Mesendoderm (in vitro differentiated cells): ENCODE measurements at regions not wholly inside any gene's neighbourhood (a gene's known extent, or its start where the extent isn't known, plus 50 kb on each side); places are given as distances from the start of the nearest gene placed in this dataset.
A peak's percentile ranks its signal among the peaks of the same experiment; 100 is the strongest.

Experiments
- DNase-seq: peaks from one replicate; pipeline ENCODE4 v3.0.0; 2013
- H2AK5ac ChIP-seq: 2 replicates; pipeline ENCODE4 v1.6.1; 2013; ENCODE audit warnings: low read length, inconsistent platforms
- H2BK120ac ChIP-seq: 2 replicates; pipeline ENCODE4 v1.6.1; 2013; ENCODE audit warnings: low read depth, mild to moderate bottlenecking, low read length, moderate library complexity, mixed read lengths
- H2BK15ac ChIP-seq: replicated peaks from 2 replicates; pipeline ENCODE4 v1.6.1; 2013; ENCODE audit warnings: low read depth, mild to moderate bottlenecking, moderate library complexity
- H2BK5ac ChIP-seq: 2 replicates; pipeline ENCODE4 v1.6.1; 2013; ENCODE audit warnings: low read length, inconsistent platforms
- H3K18ac ChIP-seq: 2 replicates; pipeline ENCODE4 v1.6.1; 2013; ENCODE audit warnings: mild to moderate bottlenecking, low read length, mixed read lengths
- H3K23ac ChIP-seq: one replicate; pipeline ENCODE4 v1.6.1; 2013; ENCODE audit warnings: low read length
- H3K27ac ChIP-seq: 2 replicates; pipeline ENCODE4 v1.5.1; 2013; ENCODE audit warnings: low read depth, mild to moderate bottlenecking, inconsistent platforms, low read length, moderate library complexity
- H3K27me3 ChIP-seq: 2 replicates; pipeline ENCODE4 v1.6.1; 2013; ENCODE audit warnings: low read length, control low read depth, mild to moderate bottlenecking, inconsistent platforms; ENCODE audit not compliant: insufficient read depth, poor library complexity
- H3K36me3 ChIP-seq: 2 replicates; pipeline ENCODE4 v1.6.1; 2013; ENCODE audit warnings: low read length, inconsistent platforms; ENCODE audit not compliant: control insufficient read depth, insufficient read depth
- H3K4ac ChIP-seq: one replicate; pipeline ENCODE4 v1.6.1; 2013; ENCODE audit warnings: low read depth, mild to moderate bottlenecking, low read length, moderate library complexity
- H3K4me1 ChIP-seq: 2 replicates; pipeline ENCODE4 v1.6.1; 2013; ENCODE audit warnings: low read depth, low read length, inconsistent platforms; ENCODE audit not compliant: control insufficient read depth
- H3K4me2 ChIP-seq: 2 replicates; pipeline ENCODE4 v1.6.1; 2013; ENCODE audit warnings: low read length
- H3K4me3 ChIP-seq: 2 replicates; pipeline ENCODE4 v1.5.1; 2013; ENCODE audit warnings: mild to moderate bottlenecking, low read length
- H3K56ac ChIP-seq: one replicate; pipeline ENCODE4 v1.6.1; 2013; ENCODE audit warnings: low read length
- H3K79me1 ChIP-seq: 2 replicates; pipeline ENCODE4 v1.6.1; 2013; ENCODE audit warnings: low read length, inconsistent platforms
- H3K79me2 ChIP-seq: 2 replicates; pipeline ENCODE4 v1.6.1; 2013; ENCODE audit warnings: mild to moderate bottlenecking, low read length; ENCODE audit not compliant: control insufficient read depth, insufficient read depth
- H3K9ac ChIP-seq: 2 replicates; pipeline ENCODE4 v1.6.1; 2013; ENCODE audit warnings: low read length, inconsistent platforms
- H4K5ac ChIP-seq: one replicate; pipeline ENCODE4 v1.6.1; 2013; ENCODE audit warnings: low read length
- H4K8ac ChIP-seq: one replicate; pipeline ENCODE4 v1.6.1; 2013; ENCODE audit warnings: low read depth, mild to moderate bottlenecking, control low read depth, low read length, moderate library complexity
- WGBS: extraction: QIAGEN DNeasy Blood & Tissue Kit; methylation state at CpG from one replicate; pipeline ENCODE4 v1.1.7; 2013; ENCODE audit warnings: low lambda C conversion rate, missing lambda C conversion rate; ENCODE audit not compliant: insufficient coverage; ENCODE audit errors: extremely low coverage; 5-methylcytosine and 5-hydroxymethylcytosine counted together

DNA sequence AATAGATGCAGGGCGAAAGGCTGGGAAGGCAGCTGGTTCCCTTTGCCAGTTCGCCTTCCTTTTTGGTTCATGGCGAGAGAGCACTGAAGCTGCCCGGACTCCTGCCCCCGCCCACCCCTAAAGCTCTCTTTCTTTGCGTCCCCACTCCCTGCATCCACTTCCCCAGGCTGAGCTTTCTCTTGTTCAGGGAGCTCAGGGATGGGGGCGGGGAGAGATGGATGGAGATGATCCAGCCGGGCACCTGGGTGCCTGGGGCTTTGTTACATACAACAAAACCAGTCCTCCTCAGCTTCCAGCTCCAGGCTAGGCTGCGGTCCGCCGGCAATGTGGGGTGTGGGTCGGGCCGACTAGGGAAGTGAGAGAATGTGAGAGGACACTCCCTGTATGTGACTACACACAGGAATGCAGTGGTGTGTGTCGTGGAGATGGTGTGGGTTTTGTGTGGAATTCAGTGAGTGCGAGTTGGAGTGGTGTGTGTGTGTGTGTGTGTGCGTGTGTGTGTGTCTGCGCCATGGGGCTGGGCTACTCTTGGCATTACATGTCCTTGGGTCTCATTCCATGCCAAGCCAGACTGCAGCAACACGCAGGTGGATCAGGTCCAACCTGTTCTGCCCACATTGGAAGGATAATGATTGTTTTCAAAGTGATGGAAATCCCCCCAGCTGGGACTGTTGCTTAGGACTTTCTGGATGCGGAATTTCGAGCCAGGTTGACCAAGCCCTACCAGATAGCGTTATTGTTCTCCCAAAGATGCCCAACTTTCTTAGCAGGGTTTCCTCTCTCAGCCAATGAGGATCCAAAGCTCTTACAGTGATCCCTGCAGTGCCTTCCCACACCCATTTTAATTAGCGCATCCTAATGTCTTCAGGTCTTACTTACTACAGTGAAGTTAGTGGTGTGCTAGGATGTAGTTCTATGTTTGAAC, 149.4 kb upstream of the CHRDL1 start:
- H4K8ac ChIP-seq = no peak overlapping the region
- no peaks in the 10 kb centered on the region for H3K36me3 ChIP-seq
- no peaks in the 10 kb centered on the region for H3K79me1 ChIP-seq
- H2BK120ac ChIP-seq = no peak overlapping the region
- H2BK15ac ChIP-seq = no peak overlapping the region
- peak overlapping the region; percentile 29 for H3K4me2 ChIP-seq
- no peaks in the 10 kb centered on the region for H3K4me1 ChIP-seq
- WGBS = no CpG with 5 or more reads among the region's 22 CpGs
- H3K79me2 ChIP-seq = no peaks in the 10 kb centered on the region
- H4K5ac ChIP-seq = no peak overlapping the region
- H2AK5ac ChIP-seq = no peak overlapping the region
- H3K4ac ChIP-seq = no peak overlapping the region
- DNase-seq = peak; percentile 33
- H3K27ac ChIP-seq = no peak overlapping the region
- H3K56ac ChIP-seq = peak overlapping the region; percentile 10
- H3K18ac ChIP-seq = no peak overlapping the region
- H3K27me3 ChIP-seq = no peaks in the 10 kb centered on the region
- no peak overlapping the region for H3K9ac ChIP-seq
- no peak overlapping the region for H3K23ac ChIP-seq
- no peak overlapping the region for H3K4me3 ChIP-seq
- no peak overlapping the region for H2BK5ac ChIP-seq

DNA sequence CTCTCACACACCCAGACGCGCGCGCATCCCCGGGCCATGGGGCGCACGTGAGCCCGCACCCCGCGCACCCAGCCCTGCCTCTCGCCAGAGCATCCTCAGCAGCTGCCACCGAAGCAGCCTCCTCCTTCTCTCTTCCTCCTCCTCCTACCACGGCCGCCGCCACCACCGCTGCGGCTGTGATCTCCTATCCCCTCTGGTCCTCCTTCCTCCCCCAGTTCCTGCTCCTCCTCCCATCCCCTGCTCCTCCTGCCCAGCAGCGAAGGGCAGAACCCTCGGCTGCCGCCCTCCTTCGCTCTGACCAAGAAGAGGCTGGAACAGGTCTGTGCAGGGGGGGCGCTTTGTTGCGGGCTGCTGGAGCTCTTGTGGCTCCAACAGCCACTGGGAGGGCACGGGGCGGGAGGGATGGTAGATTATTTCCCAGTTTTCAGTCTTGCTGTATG, 148.7 kb upstream of the CHRDL1 start:
- H3K27ac ChIP-seq = no peak overlapping the region
- no CpG with 5 or more reads among the region's 25 CpGs for WGBS
- H3K79me2 ChIP-seq = no peaks in the 10 kb centered on the region
- no peak overlapping the region for H3K4ac ChIP-seq
- H2BK5ac ChIP-seq = no peak overlapping the region
- H3K23ac ChIP-seq = no peak overlapping the region
- H2AK5ac ChIP-seq = no peak overlapping the region
- peak; percentile 34 for DNase-seq
- H3K36me3 ChIP-seq = no peaks in the 10 kb centered on the region
- no peak overlapping the region for H3K4me3 ChIP-seq
- H3K18ac ChIP-seq = no peak overlapping the region
- H4K5ac ChIP-seq = no peak overlapping the region
- H2BK15ac ChIP-seq = no peak overlapping the region
- no peak overlapping the region for H3K9ac ChIP-seq
- peak overlapping the region; percentile 29 for H3K4me2 ChIP-seq
- no peak overlapping the region for H4K8ac ChIP-seq
- no peaks in the 10 kb centered on the region for H3K4me1 ChIP-seq
- no peak overlapping the region for H3K56ac ChIP-seq
- H3K79me1 ChIP-seq = no peaks in the 10 kb centered on the region
- no peaks in the 10 kb centered on the region for H3K27me3 ChIP-seq
- H2BK120ac ChIP-seq = no peak overlapping the region

DNA sequence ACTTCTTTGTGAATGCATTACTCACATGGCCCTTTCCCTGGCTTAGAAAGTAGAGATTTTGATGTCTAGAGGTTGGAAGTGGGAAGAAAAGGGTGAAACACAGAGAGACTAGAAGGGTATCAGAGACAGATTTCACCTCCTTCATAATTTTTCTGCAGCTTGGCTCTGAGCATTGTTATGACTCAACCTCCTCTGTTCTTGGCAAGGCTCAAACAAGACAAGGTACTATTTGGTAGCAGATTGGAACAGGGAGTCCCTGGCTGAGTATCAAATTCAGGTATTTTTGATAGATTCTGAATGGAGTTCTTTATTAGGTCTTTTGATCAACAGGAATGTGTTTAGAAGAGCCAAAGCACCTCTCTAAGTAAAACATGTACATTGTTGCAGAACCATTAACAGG, 146.3 kb upstream of the CHRDL1 start:
- no peak overlapping the region for H4K5ac ChIP-seq
- no peak overlapping the region for H4K8ac ChIP-seq
- no peak overlapping the region for H3K27ac ChIP-seq
- no peak overlapping the region for H3K4ac ChIP-seq
- no peak overlapping the region for H3K4me3 ChIP-seq
- H3K56ac ChIP-seq = no peak overlapping the region
- H2BK15ac ChIP-seq = no peak overlapping the region
- H3K4me1 ChIP-seq = no peaks in the 10 kb centered on the region
- H3K36me3 ChIP-seq = no peaks in the 10 kb centered on the region
- no peak for DNase-seq
- no peaks in the 10 kb centered on the region for H3K79me2 ChIP-seq
- no peak overlapping the region for H3K9ac ChIP-seq
- no peak overlapping the region for H3K4me2 ChIP-seq
- no peak overlapping the region for H3K18ac ChIP-seq
- no peak overlapping the region for H2BK120ac ChIP-seq
- no peak overlapping the region for H3K23ac ChIP-seq
- no peaks in the 10 kb centered on the region for H3K27me3 ChIP-seq
- H2AK5ac ChIP-seq = no peak overlapping the region
- H3K79me1 ChIP-seq = no peaks in the 10 kb centered on the region
- no peak overlapping the region for H2BK5ac ChIP-seq

GRCh38 chrX:110938977-110939732, 143.5 kb upstream of the CHRDL1 start:
- H3K79me2 ChIP-seq = no peaks in the 10 kb centered on the region
- no peak overlapping the region for H3K4me2 ChIP-seq
- no peak overlapping the region for H3K27ac ChIP-seq
- no peak overlapping the region for H2BK120ac ChIP-seq
- no peak overlapping the region for H3K9ac ChIP-seq
- no peak overlapping the region for H4K5ac ChIP-seq
- no peaks in the 10 kb centered on the region for H3K27me3 ChIP-seq
- no peak overlapping the region for H3K56ac ChIP-seq
- H3K79me1 ChIP-seq = no peaks in the 10 kb centered on the region
- no peak overlapping the region for H2BK5ac ChIP-seq
- H3K4me3 ChIP-seq = no peak overlapping the region
- H3K23ac ChIP-seq = no peak overlapping the region
- no peak overlapping the region for H2BK15ac ChIP-seq
- H3K18ac ChIP-seq = no peak overlapping the region
- no CpG with 5 or more reads among the region's 3 CpGs for WGBS
- DNase-seq = no peak
- no peak overlapping the region for H4K8ac ChIP-seq
- no peak overlapping the region for H3K4ac ChIP-seq
- no peaks in the 10 kb centered on the region for H3K36me3 ChIP-seq
- no peak overlapping the region for H2AK5ac ChIP-seq
- H3K4me1 ChIP-seq = no peaks in the 10 kb centered on the region

- H3K79me1 ChIP-seq = no peaks in the 10 kb centered on the region
- no peak overlapping the region for H4K8ac ChIP-seq
- no peak overlapping the region for H2BK120ac ChIP-seq
Observed at GRCh38 chrX:110924871-110925270, 129.3 kb upstream of the CHRDL1 start.

More at GRCh38 chrX:110924871-110925270, 129.3 kb upstream of the CHRDL1 start:
- H3K4me2 ChIP-seq = no peak overlapping the region
- no peak for DNase-seq
- H2BK5ac ChIP-seq = no peak overlapping the region
- no peak overlapping the region for H3K9ac ChIP-seq
- H3K27me3 ChIP-seq = no peaks in the 10 kb centered on the region
- no peak overlapping the region for H3K18ac ChIP-seq
- H3K4me1 ChIP-seq = no peaks in the 10 kb centered on the region
- H3K56ac ChIP-seq = no peak overlapping the region
- no peak overlapping the region for H3K27ac ChIP-seq
- H3K79me2 ChIP-seq = no peaks in the 10 kb centered on the region
- no peak overlapping the region for H2AK5ac ChIP-seq
- H3K36me3 ChIP-seq = no peaks in the 10 kb centered on the region
- H4K5ac ChIP-seq = no peak overlapping the region
- H3K4ac ChIP-seq = no peak overlapping the region
- H3K23ac ChIP-seq = no peak overlapping the region
- no peak overlapping the region for H3K4me3 ChIP-seq
- H2BK15ac ChIP-seq = no peak overlapping the region
